ENCODE measurements at regions not wholly inside any gene's neighbourhood (a gene's known extent, or its start where the extent isn't known, plus 50 kb on each side); places are given as distances from the start of the nearest gene placed in this dataset.
"Not testable (repeated sequence)": the region's sequence is repeated elsewhere in the genome, so short reads cannot be mapped to it uniquely, and the experiment has no call there.

DNA sequence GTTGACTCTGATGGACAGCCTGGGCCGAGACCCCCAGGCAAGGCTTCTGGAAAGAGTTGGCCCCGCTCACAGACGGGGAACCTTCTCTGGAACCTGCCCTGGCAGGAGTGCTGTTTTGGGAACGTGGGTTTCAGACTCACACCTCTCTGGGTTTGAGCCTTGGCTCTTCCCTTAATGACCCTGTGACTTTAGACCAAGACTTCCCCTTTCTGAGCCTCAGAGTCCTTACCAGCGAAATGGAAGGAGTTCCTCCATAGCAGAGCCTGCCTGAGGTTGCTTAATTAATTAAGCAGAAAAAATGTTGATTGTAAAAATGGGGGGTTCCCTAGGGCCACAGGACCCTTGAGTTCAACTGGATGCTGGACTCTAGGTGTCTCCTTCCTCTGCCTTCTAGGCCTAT, 408.2 kb downstream of the SEC14L1 start:
- DNase-seq (ENCODE audit: low spot score), result no peak

DNA sequence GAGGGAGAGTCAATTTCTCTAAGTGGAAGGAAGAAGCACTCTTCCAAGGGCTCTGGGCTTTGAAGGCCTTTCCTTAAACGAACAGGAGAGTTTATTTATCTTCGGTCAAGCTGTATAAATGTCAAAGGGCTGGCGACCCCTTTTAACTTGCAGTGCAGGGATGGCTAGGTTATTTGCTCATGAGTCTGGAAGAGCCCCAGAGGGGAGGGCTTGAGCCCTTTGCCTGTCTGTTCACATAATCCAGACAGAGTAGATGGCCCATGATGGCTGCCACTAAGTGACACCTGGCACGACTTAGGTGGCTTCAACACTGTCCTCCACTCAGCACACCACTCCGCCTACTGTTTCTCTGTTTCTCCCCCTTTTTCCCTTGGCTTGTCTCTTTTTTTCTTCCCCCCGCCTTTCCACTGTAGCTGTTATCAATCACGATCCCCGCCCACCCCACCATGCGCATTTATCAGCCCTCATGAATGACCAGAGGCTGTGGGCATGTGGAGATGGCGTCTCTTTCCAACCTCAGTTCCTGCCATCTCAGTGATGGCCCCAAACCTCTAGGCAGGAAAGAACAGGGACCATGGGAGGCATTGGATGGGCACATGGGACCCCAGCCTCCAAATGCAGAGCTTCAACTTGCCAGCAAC, 408.7 kb upstream of the TNRC6C start:
- DNase-seq (ENCODE audit: low spot score), result no peak

GRCh38 chr17:77553459-77554066, 404.9 kb upstream of the TNRC6C start:
- DNase-seq (ENCODE audit: low spot score), result no peak

- no peak for DNase-seq (ENCODE audit: low spot score)
Measured at GRCh38 chr17:77555121-77555591, 403.3 kb upstream of the TNRC6C start.

- DNase-seq (ENCODE audit: low spot score), result peak; percentile 67
Measured at GRCh38 chr17:77555741-77556291, 402.7 kb upstream of the TNRC6C start.

DNA sequence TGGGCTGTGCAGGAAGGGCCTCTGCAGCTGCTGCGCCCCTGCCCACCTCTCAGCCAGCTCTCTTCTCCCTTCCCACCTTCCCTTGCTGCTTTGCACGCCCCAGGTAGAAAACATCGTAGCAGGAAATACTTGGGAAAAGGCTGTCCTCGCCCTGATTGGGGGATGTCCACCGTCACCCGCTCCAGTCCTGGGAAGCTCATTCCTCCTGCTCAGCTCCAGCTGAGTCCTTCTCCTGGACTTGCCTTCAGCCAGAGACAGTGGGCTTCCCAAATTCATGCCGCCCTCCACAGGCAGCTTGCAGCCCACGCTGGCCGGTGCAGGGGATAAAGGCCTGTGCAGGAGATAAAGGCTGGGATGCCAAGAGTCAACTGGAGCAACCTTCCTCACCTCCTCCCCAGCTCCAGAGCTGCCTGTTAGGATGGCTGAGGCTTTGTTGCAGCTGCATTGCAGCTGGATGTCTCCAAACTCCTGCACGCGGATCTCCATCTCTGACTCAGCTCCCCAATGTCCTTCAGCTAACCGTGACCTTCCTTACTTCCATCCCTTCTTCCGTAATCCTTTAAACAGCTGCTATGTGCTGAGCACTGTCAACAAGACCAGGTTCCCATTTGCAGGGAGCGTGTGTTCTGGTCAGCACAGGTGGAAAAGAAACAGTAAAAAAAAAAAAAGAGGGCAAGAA, 402.0 kb upstream of the TNRC6C start:
- DNase-seq (ENCODE audit: low spot score), result no peak

- peak; percentile 84 for DNase-seq (ENCODE audit: low spot score)
Measured at GRCh38 chr17:77558846-77559626, 399.5 kb upstream of the TNRC6C start.

- no peak for DNase-seq (ENCODE audit: low spot score)
Measured at GRCh38 chr17:77560381-77560780, 398.1 kb upstream of the TNRC6C start.

DNA sequence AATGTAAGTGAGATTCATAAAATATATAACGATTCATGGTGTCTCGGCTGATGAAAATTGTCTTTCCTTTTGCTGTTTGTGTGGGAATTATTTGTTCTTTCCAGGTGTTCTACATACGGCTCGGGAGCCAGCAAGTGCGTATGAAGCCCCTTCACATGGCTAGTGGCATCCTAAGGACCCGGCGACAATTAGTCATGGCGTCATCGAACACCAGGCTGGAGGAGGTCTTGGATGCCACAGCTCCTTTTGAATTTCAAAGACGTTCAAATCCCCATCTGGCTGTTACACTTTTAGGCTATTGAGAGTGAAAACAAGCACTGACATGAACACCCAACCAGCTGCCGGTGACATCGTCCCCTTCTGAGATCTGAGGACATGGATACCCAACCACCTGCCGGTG, 397.7 kb upstream of the TNRC6C start:
- no peak for DNase-seq (ENCODE audit: low spot score)

GRCh38 chr17:77562361-77562760, 396.1 kb upstream of the TNRC6C start:
- not testable (repeated sequence) for DNase-seq (ENCODE audit: low spot score)

- DNase-seq (ENCODE audit: low spot score), result no peak
Measured at GRCh38 chr17:77563439-77564102, 394.9 kb upstream of the TNRC6C start.

- no peak for DNase-seq (ENCODE audit: low spot score)
Measured at GRCh38 chr17:77564278-77564920, 394.1 kb upstream of the TNRC6C start.

DNA sequence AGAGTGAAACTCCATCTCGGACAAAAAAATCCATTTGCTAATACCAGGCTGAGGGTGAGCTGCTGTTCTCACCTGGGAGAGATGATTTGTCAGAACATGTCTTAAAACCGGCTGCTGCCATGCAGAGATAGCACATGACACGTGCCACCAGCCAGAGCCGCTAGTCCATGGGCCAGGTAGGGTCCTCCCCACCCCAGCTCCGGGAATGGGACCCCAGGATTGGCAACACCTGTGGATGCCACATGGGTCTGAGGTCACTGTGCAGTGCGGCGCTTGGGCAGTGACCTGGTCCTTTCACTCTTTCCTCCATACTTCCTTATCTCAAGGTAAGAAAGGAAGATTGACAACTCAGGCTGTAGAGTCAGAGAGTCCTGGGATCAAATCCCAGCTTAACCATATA, 393.3 kb upstream of the TNRC6C start:
- DNase-seq (ENCODE audit: low spot score), result no peak

GRCh38 chr17:77566151-77566550, 392.4 kb upstream of the TNRC6C start:
- DNase-seq (ENCODE audit: low spot score), result no peak

GRCh38 chr17:77566566-77567138, 391.9 kb upstream of the TNRC6C start:
- no peak for DNase-seq (ENCODE audit: low spot score)

DNA sequence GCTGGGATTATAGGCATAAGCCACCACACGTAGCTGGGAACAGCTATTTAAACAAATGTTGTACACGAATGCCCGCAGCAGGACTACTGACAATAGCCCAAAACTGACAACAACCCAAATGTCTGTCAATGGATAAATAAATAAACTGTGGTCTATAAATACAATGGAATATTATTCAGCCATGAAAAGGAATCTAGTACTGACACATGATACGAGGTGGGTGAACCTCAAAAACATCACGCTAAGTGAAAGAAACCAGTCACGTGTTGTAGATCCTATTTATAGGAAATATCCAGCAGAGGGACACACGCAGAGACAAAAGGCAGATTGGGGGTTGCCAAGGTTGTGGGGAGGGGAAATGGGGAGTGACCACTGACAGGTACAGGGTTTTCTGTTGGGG, 390.0 kb upstream of the TNRC6C start:
- no peak for DNase-seq (ENCODE audit: low spot score)

- no peak for DNase-seq (ENCODE audit: low spot score)
Measured at GRCh38 chr17:77569846-77570564, 388.5 kb upstream of the TNRC6C start.

- no peak for DNase-seq (ENCODE audit: low spot score)
Measured at GRCh38 chr17:77570565-77570898, 388.0 kb upstream of the TNRC6C start.

DNA sequence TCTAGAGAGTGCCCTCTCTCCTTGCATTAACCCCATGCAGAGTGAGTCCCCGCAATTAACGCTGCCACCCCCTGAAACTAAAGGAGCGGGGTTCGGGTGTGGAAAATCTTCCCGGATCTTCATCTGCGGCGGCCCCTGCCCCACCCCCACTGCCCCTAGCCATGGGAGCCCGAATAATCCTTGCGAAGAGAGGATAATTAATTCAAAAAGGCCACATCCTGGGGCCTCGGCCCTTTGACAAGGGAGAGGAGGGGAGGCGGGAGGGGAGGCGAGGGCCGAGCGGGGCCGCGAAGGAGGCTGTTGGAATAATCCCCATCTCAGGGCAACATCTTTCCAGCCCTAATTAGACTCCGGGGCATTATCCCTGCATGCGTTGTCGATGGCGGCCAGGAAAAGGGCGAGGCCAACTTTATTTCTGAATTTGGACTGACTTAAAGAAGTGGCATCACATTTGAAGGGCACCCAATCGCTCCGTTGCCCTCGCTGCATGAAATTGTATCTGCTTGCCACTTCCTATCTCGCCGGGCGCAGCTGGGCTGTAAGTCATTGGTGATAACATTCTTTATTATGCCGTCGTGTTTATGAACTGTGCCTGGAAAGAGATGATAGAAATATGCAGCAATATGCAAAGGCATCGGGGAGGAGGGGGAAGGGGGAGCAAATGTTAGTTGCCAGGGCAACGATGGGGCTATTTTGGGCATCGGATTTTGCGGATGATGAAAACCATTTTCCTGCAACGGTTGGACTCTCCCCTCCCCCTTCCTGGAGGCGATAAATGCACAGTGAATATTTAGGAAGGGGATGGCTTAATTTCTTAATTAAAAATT, 387.1 kb upstream of the TNRC6C start:
- no peak for DNase-seq (ENCODE audit: low spot score)

Measured in SW480 (cell line).